Fibroblast of pulmonary artery (primary cell): ENCODE measurements at regions not wholly inside any gene's neighbourhood (a gene's known extent, or its start where the extent isn't known, plus 50 kb on each side); places are given as distances from the start of the nearest gene placed in this dataset.
"Not testable (repeated sequence)": the region's sequence is repeated elsewhere in the genome, so short reads cannot be mapped to it uniquely, and the experiment has no call there.

ENCODE experiments used
- DNase-seq: peaks from one replicate; pipeline ENCODE4 v3.0.0-alpha.2; 2010; ENCODE audit warnings: low read depth
- H3K4me3 ChIP-seq: replicated peaks from 2 replicates; pipeline ENCODE4 v1.5.1; 2011; ENCODE audit warnings: low read depth, mild to moderate bottlenecking, control low read depth, low read length, moderate library complexity
- TF ChIP-seq, protein P1 (sequence below): IDR thresholded peaks from 2 replicates; pipeline ENCODE4 v1.5.1; 2011; ENCODE audit warnings: mild to moderate bottlenecking, control low read depth, low read length, inconsistent platforms; ENCODE audit errors: missing control alignments

GRCh38 chrX:95539041-95539440, 1145.6 kb upstream of the DIAPH2 start:
- TF ChIP-seq, protein P1, sequence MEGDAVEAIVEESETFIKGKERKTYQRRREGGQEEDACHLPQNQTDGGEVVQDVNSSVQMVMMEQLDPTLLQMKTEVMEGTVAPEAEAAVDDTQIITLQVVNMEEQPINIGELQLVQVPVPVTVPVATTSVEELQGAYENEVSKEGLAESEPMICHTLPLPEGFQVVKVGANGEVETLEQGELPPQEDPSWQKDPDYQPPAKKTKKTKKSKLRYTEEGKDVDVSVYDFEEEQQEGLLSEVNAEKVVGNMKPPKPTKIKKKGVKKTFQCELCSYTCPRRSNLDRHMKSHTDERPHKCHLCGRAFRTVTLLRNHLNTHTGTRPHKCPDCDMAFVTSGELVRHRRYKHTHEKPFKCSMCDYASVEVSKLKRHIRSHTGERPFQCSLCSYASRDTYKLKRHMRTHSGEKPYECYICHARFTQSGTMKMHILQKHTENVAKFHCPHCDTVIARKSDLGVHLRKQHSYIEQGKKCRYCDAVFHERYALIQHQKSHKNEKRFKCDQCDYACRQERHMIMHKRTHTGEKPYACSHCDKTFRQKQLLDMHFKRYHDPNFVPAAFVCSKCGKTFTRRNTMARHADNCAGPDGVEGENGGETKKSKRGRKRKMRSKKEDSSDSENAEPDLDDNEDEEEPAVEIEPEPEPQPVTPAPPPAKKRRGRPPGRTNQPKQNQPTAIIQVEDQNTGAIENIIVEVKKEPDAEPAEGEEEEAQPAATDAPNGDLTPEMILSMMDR = no peak
- no peak overlapping the region for H3K4me3 ChIP-seq
- DNase-seq = no peak

GRCh38 chrX:95549552-95549951, 1135.1 kb upstream of the DIAPH2 start:
- H3K4me3 ChIP-seq, DNase-seq: not testable (repeated sequence)

- TF ChIP-seq, protein P1 = no peak
- H3K4me3 ChIP-seq = no peak overlapping the region
- DNase-seq = no peak
Measured at GRCh38 chrX:95585321-95585720, 1099.3 kb upstream of the DIAPH2 start.

- H3K4me3 ChIP-seq = no peak overlapping the region
- no peak for DNase-seq
- TF ChIP-seq, protein P1 = no peak
Measured at GRCh38 chrX:95612350-95612749, 1072.3 kb upstream of the DIAPH2 start.

DNA sequence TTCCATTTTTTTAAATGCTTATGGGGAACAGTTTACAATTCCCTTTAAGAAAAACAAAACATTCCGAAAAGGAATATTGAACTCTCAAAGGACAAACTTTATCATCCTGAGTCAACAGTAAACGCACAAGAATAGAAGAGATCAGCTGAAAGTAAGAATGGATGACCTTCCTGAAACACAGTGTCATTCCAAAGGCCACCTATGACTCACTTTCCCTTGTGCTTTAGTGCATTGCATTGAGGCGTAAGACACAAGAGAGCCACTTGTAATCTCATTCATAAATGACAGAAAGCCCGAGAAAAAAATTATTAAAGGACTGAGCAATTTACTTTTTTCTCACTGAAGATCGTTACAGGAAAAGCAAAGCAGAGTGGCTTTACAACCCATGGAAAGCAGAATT, 1062.4 kb upstream of the DIAPH2 start:
- no peak overlapping the region for H3K4me3 ChIP-seq
- TF ChIP-seq, protein P1 = no peak
- no peak for DNase-seq

DNA sequence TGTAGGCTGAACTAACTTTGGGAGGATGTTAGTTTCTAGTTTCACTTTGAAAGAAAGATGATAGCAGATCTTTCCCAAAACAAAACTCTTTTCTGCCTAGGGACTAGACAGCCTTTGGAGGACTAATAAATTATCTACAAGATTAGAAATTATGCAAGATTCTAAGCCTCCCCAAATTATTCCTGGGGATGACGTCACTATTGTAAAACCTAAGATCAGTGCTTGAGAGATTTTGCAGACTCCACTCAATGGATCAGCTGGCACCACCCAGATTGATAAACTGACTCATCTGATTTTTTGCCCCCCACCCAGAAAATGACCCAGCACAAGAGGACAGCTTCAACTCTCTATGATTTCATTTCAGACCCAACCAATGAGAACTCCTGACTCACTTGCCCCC, 1057.9 kb upstream of the DIAPH2 start:
- TF ChIP-seq, protein P1 = no peak
- DNase-seq = no peak
- no peak overlapping the region for H3K4me3 ChIP-seq

DNA sequence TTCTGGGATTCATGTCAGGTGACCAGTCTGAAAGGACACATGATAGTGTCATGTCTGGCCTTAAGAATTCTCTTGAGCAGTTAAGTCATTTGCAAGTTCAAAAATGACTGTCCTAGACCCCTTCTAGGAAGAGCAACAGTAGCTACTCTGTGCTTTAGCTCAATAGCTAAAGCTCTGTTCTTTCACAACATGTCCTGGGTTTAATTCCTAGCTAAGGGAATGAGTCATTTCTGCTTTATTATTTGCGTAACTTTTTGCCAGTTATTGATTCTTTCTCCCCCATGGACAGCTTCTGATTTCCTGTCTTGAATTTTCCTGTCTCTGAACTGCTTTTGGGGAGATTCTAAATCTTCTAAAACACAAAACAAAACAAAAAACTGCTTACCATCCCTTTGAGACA, 1055.8 kb upstream of the DIAPH2 start:
- H3K4me3 ChIP-seq = no peak overlapping the region
- no peak for DNase-seq
- TF ChIP-seq, protein P1 = no peak

GRCh38 chrX:95629737-95630136, 1054.9 kb upstream of the DIAPH2 start:
- no peak for DNase-seq
- H3K4me3 ChIP-seq = no peak overlapping the region
- TF ChIP-seq, protein P1 = no peak
